ENCODE measurements at regions not wholly inside any gene's neighbourhood (a gene's known extent, or its start where the extent isn't known, plus 50 kb on each side); places are given as distances from the start of the nearest gene placed in this dataset.
"Not testable (repeated sequence)": the region's sequence is repeated elsewhere in the genome, so short reads cannot be mapped to it uniquely, and the experiment has no call there.

GRCh38 chr12:63002059-63002458, 67.1 kb upstream of the PPM1H start:
- H3K4me3 Mint-ChIP-seq; H3K27ac Mint-ChIP-seq; ATAC-seq; POLR2A ChIA-PET; H3K36me3 Mint-ChIP-seq; DNase-seq (ENCODE audit: low spot score); H3K9me3 Mint-ChIP-seq; CTCF ChIA-PET; H3K27me3 Mint-ChIP-seq (ENCODE audit: low read depth): not testable (repeated sequence)
- H3K4me1 Mint-ChIP-seq = peaks cover 23% of the 10 kb centered on the region

GRCh38 chr12:62998454-62998853, 63.5 kb upstream of the PPM1H start:
- Mint-ChIP-seq H3K27me3 (ENCODE audit: low read depth) (no peaks in the 10 kb centered on the region; the same call in 1 of the 2 replicates), H3K36me3 (no peaks in the 10 kb centered on the region), H3K9me3 (no peaks in the 10 kb centered on the region), H3K27ac (no peak overlapping the region), H3K4me3 (no peak overlapping the region), H3K4me1 (peaks cover 28% of the 10 kb centered on the region)
- CTCF ChIA-PET = no interaction called here
- POLR2A ChIA-PET = no interaction called here
- TF ChIP-seq ZBTB43 (CRISPR knock-in tag; IDR thresholded peaks at IDR 0.05) (no peak), ZNF671 (CRISPR knock-in tag; IDR thresholded peaks at IDR 0.05) (no peak), EMX1 (CRISPR knock-in tag; IDR thresholded peaks at IDR 0.05) (no peak), GABPB1 (CRISPR knock-in tag; IDR thresholded peaks at IDR 0.05) (no peak)
- DNase-seq (ENCODE audit: low spot score) (no peak), ATAC-seq (no peak)

- CTCF ChIA-PET = interaction anchor here (0.7 to 4.5 kb wide), 9 partner anchors 10 to 386 kb away, joined by 3 to 28 read pairs (median 4); partner anchors contain the start of gene PPM1H
- ATAC-seq (peak; percentile 94), DNase-seq (ENCODE audit: low spot score) (peak; percentile 50)
- Mint-ChIP-seq H3K27me3 (ENCODE audit: low read depth) (no peaks in the 10 kb centered on the region; the same call in 1 of the 2 replicates), H3K4me1 (peaks cover 28% of the 10 kb centered on the region), H3K4me3 (no peak overlapping the region), H3K27ac (no peak overlapping the region), H3K36me3 (no peaks in the 10 kb centered on the region; the same call in 1 of the 2 replicates), H3K9me3 (peaks cover 15% of the 10 kb centered on the region)
- POLR2A ChIA-PET = interaction anchor here (1.2 kb wide), 1 partner anchor 60 kb away, joined by 3 read pairs; the partner anchor contains the start of gene PPM1H
- TF ChIP-seq PRDM15 (CRISPR knock-in tag; IDR thresholded peaks at IDR 0.05) (peak; percentile 35; the same call in 1 of the 2 replicates), ZNF138 (CRISPR knock-in tag; conservative IDR thresholded peaks at IDR 0.05) (no peak)
These were observed 60.1 kb upstream of the PPM1H start for GRCh38 chr12:62995097-62995496.

GRCh38 chr12:62986844-62987243, 51.9 kb upstream of the PPM1H start:
- Mint-ChIP-seq H3K9me3 (peaks cover 20% of the 10 kb centered on the region), H3K4me1 (no peaks in the 10 kb centered on the region), H3K27me3 (ENCODE audit: low read depth) (no peaks in the 10 kb centered on the region), H3K27ac (no peak overlapping the region), H3K4me3 (no peak overlapping the region), H3K36me3 (no peaks in the 10 kb centered on the region; the same call in 1 of the 2 replicates)
- ChIA-PET CTCF (interaction anchor here (1.6 kb wide), 1 partner anchor 82 kb away, joined by 5 read pairs; no protein-coding TSS in a partner anchor), POLR2A (no interaction called here)
- DNase-seq (ENCODE audit: low spot score) (no peak), ATAC-seq (no peak)
- TF ChIP-seq ARID4B (CRISPR knock-in tag; IDR thresholded peaks at IDR 0.05; ENCODE audit: borderline replicate concordance) = no peak
